WERI-Rb-1 (cell line): ENCODE measurements at regions not wholly inside any gene's neighbourhood (a gene's known extent, or its start where the extent isn't known, plus 50 kb on each side); places are given as distances from the start of the nearest gene placed in this dataset.
"Not testable (repeated sequence)": the region's sequence is repeated elsewhere in the genome, so short reads cannot be mapped to it uniquely, and the experiment has no call there.

Source experiments
- DNase-seq: peaks from one replicate; pipeline ENCODE4 v3.0.0-alpha.2; 2020
- H3K27ac ChIP-seq: fragments of 250-450 bp; sonication (Bioruptor Pico); 2 replicates; pipeline ENCODE4 v1.5.1; 2020; ENCODE audit warnings: mild to moderate bottlenecking, moderate library complexity
- H3K27me3 ChIP-seq: fragments of 250-450 bp; sonication (Bioruptor Pico); 2 replicates; pipeline ENCODE4 v1.5.1; 2021; ENCODE audit warnings: mild to moderate bottlenecking, low read depth, moderate library complexity; ENCODE audit not compliant: insufficient read depth, severe bottlenecking
- H3K36me3 ChIP-seq: fragments of 250-450 bp; sonication (Bioruptor Pico); 2 replicates; pipeline ENCODE4 v1.5.1; 2020; ENCODE audit warnings: mild to moderate bottlenecking, moderate library complexity
- H3K4me3 ChIP-seq: 2 replicates; pipeline ENCODE4 v1.5.1; 2011; ENCODE audit warnings: low read depth, mild to moderate bottlenecking, control low read depth, low read length
- H3K9me3 ChIP-seq: fragments of 250-450 bp; sonication (Bioruptor Pico); 2 replicates; pipeline ENCODE4 v1.5.1; 2021; ENCODE audit warnings: mild to moderate bottlenecking, moderate library complexity; ENCODE audit not compliant: severe bottlenecking
- TF ChIP-seq, protein P1 (sequence below): IDR thresholded peaks from 2 replicates; pipeline ENCODE4 v1.5.1; 2011; ENCODE audit warnings: low read depth, mild to moderate bottlenecking, control low read depth, inconsistent platforms, low read length

DNA sequence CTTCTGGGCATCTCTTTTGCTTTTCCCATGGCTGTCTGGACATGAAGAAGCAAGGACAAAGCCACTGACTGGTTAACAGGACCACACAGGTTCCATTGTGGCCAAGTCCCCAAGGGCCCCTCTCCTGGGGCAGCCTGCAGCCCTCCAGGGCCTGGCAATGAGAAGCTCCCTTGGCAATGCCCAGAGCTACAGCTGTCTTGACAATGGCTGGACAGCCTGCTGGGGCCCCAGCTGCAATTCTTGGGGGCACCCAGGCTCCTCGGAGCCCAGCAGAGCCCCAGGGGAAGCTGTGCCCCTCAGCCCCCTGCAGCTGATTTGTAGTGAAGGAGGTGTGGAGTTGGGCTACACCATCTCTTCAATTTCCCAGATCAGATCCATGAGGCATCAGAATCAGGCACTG lies 384.9 kb upstream of the PODXL start:
- H3K9me3 ChIP-seq = no peaks in the 10 kb centered on the region
- no peaks in the 10 kb centered on the region for H3K36me3 ChIP-seq
- no peak overlapping the region for H3K4me3 ChIP-seq
- no peak overlapping the region for H3K27ac ChIP-seq
- DNase-seq = no peak
- H3K27me3 ChIP-seq = no peaks in the 10 kb centered on the region
- TF ChIP-seq, protein P1, sequence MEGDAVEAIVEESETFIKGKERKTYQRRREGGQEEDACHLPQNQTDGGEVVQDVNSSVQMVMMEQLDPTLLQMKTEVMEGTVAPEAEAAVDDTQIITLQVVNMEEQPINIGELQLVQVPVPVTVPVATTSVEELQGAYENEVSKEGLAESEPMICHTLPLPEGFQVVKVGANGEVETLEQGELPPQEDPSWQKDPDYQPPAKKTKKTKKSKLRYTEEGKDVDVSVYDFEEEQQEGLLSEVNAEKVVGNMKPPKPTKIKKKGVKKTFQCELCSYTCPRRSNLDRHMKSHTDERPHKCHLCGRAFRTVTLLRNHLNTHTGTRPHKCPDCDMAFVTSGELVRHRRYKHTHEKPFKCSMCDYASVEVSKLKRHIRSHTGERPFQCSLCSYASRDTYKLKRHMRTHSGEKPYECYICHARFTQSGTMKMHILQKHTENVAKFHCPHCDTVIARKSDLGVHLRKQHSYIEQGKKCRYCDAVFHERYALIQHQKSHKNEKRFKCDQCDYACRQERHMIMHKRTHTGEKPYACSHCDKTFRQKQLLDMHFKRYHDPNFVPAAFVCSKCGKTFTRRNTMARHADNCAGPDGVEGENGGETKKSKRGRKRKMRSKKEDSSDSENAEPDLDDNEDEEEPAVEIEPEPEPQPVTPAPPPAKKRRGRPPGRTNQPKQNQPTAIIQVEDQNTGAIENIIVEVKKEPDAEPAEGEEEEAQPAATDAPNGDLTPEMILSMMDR = no peak

DNA sequence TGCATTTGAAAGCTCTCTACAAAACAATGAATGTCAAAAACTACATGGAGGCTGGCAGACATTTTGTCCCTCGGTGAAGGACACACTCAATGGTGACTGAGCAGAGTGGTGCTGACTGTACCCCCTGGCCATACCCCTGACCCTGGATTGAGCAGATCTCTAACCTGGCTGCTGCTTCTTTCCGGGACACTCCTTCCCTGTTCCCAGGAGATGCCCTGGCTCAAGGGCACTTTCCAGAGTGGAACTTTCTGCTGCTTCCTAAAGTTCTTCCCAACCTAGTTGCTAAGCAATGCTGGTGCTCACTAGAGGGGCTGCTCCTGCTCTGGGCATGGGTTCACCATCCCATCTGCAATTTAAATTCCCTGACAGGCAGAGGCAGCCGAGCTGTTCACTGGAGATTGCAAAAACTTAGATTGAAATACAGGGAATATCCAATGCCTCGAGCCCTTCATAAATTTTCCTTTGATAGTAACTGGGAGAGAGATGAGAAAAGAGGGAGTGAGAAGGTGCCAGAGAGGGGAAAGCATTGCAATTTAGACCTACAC lies 384.3 kb upstream of the PODXL start:
- no peaks in the 10 kb centered on the region for H3K36me3 ChIP-seq
- H3K4me3 ChIP-seq = no peak overlapping the region
- no peak overlapping the region for H3K27ac ChIP-seq
- no peaks in the 10 kb centered on the region for H3K9me3 ChIP-seq
- TF ChIP-seq, protein P1 = no peak
- DNase-seq = no peak
- no peaks in the 10 kb centered on the region for H3K27me3 ChIP-seq

DNA sequence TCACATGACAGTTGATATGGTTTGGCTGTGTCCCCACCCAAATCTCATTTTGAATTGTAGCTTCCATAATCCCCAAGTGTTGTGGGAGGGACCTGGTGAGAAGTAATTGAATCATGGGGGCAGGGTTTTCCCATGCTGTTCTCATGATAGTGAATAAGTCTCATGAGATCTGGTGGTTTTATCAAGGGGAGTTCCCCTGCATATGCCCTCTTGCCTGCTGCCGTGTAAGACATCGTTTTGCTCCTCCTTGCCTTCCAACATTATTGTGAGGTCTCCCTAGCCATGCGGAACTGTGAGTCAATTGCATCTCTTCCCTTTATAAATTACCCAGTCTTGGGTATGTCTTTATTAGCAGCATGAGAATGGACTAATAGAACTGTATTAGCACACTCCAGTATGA lies 382.4 kb upstream of the PODXL start:
- H3K4me3 ChIP-seq, H3K9me3 ChIP-seq, H3K27ac ChIP-seq, H3K36me3 ChIP-seq, DNase-seq, H3K27me3 ChIP-seq: not testable (repeated sequence)

DNA sequence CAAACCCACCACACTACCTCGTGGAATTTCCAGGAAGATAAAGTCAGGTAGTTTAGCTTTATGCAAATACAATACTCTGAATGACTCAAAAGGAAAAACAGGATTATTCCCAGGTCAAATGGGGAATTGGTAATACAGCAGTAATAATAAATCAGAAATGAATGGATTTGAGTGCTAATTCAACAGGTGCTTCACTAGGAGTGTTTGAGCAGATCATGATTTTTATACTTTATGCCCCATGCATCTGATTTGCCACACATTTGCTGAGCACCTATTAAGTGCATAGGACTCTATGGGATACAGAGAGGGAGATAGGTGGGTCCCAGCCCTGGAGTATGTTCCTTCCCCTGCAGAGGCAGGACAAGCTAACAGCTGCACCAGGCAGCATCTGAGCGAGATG lies 381.4 kb upstream of the PODXL start:
- no peaks in the 10 kb centered on the region for H3K27me3 ChIP-seq
- no peaks in the 10 kb centered on the region for H3K9me3 ChIP-seq
- H3K36me3 ChIP-seq = no peaks in the 10 kb centered on the region
- TF ChIP-seq, protein P1 = no peak
- H3K27ac ChIP-seq = no peak overlapping the region
- no peak for DNase-seq
- H3K4me3 ChIP-seq = no peak overlapping the region

DNA sequence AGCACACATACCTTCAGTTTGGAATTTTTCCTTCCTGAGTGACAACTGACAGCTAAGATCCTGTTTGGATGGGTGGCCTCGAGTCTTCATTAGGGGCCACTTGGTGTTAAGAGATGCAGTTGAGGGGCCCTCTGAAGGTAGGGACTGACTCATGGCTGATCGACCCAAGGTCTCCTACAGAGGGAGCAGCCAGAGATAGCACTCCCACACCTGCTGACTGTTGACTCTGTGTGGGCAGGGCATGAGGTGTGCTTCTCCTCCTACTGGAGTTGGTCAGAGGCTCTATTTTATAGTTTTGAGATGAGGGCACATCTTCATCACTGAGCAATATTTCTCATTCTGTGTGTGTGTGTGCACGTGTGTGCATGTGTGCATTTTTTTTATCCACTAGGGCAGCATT lies 378.8 kb upstream of the PODXL start:
- H3K36me3 ChIP-seq = no peaks in the 10 kb centered on the region
- no peak overlapping the region for H3K4me3 ChIP-seq
- H3K27ac ChIP-seq = no peak overlapping the region
- no peaks in the 10 kb centered on the region for H3K27me3 ChIP-seq
- TF ChIP-seq, protein P1 = no peak
- no peaks in the 10 kb centered on the region for H3K9me3 ChIP-seq
- no peak for DNase-seq

DNA sequence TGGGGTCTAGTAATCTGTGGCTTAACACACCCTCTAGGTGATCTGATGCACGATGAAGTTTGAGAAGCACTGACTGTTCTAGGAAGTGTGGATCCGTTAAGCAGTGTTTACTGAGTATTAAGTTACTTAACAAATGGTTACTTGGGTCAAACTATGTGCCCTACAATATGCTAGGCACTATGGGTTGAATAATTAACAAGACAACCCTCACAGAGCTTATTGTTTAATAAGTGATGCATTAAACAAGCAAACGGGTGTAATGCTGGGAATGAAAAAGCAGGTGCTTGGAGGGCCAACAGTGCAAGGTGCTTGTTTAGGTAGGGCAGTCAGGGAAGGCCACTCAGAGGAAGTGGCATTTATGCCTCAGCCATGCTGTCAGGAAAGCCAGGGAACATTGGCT lies 378.0 kb upstream of the PODXL start:
- no peaks in the 10 kb centered on the region for H3K9me3 ChIP-seq
- H3K27ac ChIP-seq = no peak overlapping the region
- no peaks in the 10 kb centered on the region for H3K27me3 ChIP-seq
- H3K4me3 ChIP-seq = no peak overlapping the region
- H3K36me3 ChIP-seq = no peaks in the 10 kb centered on the region
- DNase-seq = no peak
- TF ChIP-seq, protein P1 = no peak
